Stimulated activated CD4-positive, alpha-beta T cell treated with anti-CD3 and anti-CD28 coated beads, TNF-alpha, amount 100 ng/mL, for 24 hours (primary cell): ENCODE measurements at regions not wholly inside any gene's neighbourhood (a gene's known extent, or its start where the extent isn't known, plus 50 kb on each side); places are given as distances from the start of the nearest gene placed in this dataset.
"Not testable (repeated sequence)": the region's sequence is repeated elsewhere in the genome, so short reads cannot be mapped to it uniquely, and the experiment has no call there.

Experiments
- DNase-seq, 3 experiments: peaks; one replicate each; pipeline ENCODE4 v3.0.0-alpha.2; 2020; ENCODE audit warnings: low read depth in 3 of 3

GRCh38 chr2:84054577-84054976 is 404.5 kb downstream of the SUCLG1 start:
- not testable (repeated sequence) for DNase-seq

GRCh38 chr2:84052913-84053312 is 406.2 kb downstream of the SUCLG1 start:
- no peak for DNase-seq

GRCh38 chr2:84052043-84052442 is 407.0 kb downstream of the SUCLG1 start:
- no peak for DNase-seq

- DNase-seq, result no peak
These were observed 410.1 kb downstream of the SUCLG1 start for GRCh38 chr2:84048964-84049363.

GRCh38 chr2:84041506-84041905 is 417.6 kb downstream of the SUCLG1 start:
- no peak for DNase-seq

- no peak for DNase-seq
These were observed 418.8 kb downstream of the SUCLG1 start for GRCh38 chr2:84040281-84040680.

GRCh38 chr2:84038866-84039265 is 420.2 kb downstream of the SUCLG1 start:
- DNase-seq, result no peak

GRCh38 chr2:84033347-84033974 is 425.6 kb downstream of the SUCLG1 start:
- no peak for DNase-seq

- DNase-seq, result no peak
These were observed 427.6 kb downstream of the SUCLG1 start for GRCh38 chr2:84031312-84032050.

- no peak for DNase-seq
These were observed 429.0 kb downstream of the SUCLG1 start for GRCh38 chr2:84029903-84030575.

GRCh38 chr2:84026818-84027217 is 432.3 kb downstream of the SUCLG1 start:
- no peak for DNase-seq

- DNase-seq, result no peak
These were observed 436.2 kb downstream of the SUCLG1 start for GRCh38 chr2:84022810-84023431.

- DNase-seq, result no peak
These were observed 442.1 kb downstream of the SUCLG1 start for GRCh38 chr2:84017010-84017409.

- no peak for DNase-seq
These were observed 442.9 kb downstream of the SUCLG1 start for GRCh38 chr2:84016183-84016582.

GRCh38 chr2:83997889-83998288 is 461.2 kb downstream of the SUCLG1 start:
- DNase-seq, result no peak

- DNase-seq, result no peak
These were observed 464.4 kb downstream of the SUCLG1 start for GRCh38 chr2:83994633-83995179.

- DNase-seq, result no peak
These were observed 465.0 kb downstream of the SUCLG1 start for GRCh38 chr2:83993873-83994632.

- no peak for DNase-seq
These were observed 467.1 kb downstream of the SUCLG1 start for GRCh38 chr2:83991992-83992391.

- no peak for DNase-seq
These were observed 468.4 kb downstream of the SUCLG1 start for GRCh38 chr2:83990636-83991035.

- DNase-seq, result not testable (repeated sequence)
These were observed 482.5 kb downstream of the SUCLG1 start for GRCh38 chr2:83976628-83977027.

GRCh38 chr2:83972128-83972527 is 487.0 kb downstream of the SUCLG1 start:
- DNase-seq, result no peak
